ENCODE measurements at regions not wholly inside any gene's neighbourhood (a gene's known extent, or its start where the extent isn't known, plus 50 kb on each side); places are given as distances from the start of the nearest gene placed in this dataset.

DNA sequence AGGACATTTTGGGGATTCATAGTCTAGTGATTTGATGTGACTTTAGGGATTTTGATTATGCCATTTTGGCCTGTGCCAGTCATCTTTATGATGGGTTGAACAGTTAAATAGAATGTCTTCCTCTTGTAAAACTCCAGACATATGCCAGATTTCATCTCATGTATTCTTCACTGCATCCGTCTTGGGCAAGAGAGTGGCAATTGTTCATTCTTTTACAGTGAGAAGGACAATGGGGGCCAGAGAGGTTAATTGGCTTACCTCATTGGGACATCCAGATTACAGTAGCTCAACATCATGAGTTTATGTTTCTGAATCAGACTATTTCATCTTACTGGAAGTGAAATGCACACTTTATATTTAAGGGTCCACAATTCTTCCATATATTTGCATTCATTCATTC, 108.2 kb upstream of the SLC38A2 start:
- TF ChIP-seq ZNF274 (IDR thresholded peaks at IDR 0.05; ENCODE audit: low read depth, low read length) (no peak), YY1 (IDR thresholded peaks at IDR 0.05; ENCODE audit: insufficient read depth, insufficient read length) (no peak), SUZ12 (IDR thresholded peaks at IDR 0.05; ENCODE audit: extremely low read depth, insufficient read depth, insufficient read length) (no peak)

Measured in NT2/D1 (cell line).